ENCODE measurements at regions not wholly inside any gene's neighbourhood (a gene's known extent, or its start where the extent isn't known, plus 50 kb on each side); places are given as distances from the start of the nearest gene placed in this dataset.

DNA sequence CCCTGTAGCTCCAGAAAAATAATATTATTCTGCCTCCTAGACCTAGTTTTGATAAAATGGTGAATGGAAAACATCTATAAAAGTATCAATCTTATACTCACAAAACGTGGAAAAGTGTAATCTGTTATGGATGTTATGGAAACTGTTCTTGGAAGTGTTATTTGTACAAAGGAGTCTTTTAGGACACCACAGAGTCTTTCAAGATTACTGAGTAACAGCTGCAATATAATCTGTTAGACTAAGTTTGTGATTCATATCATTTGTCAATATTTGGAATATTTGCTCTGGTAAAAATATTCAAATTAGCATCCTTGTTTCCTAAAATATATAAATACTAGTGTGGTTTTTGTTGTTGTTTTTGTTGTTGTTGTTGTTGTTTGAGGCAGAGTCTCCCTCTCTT is 87.9 kb downstream of the RAD51AP2 start:
- no peaks in the 10 kb centered on the region for H3K27me3 ChIP-seq (ENCODE audit: insufficient read depth, insufficient read length)
- TF ChIP-seq YY1 (IDR thresholded peaks at IDR 0.05; ENCODE audit: insufficient read depth, insufficient read length) (no peak), SUZ12 (IDR thresholded peaks at IDR 0.05; ENCODE audit: extremely low read depth, insufficient read depth, insufficient read length) (no peak), ZNF274 (IDR thresholded peaks at IDR 0.05; ENCODE audit: low read depth, low read length) (no peak)
- H3K9ac ChIP-seq (ENCODE audit: insufficient read length, low read depth), result no peak overlapping the region
- DNase-seq (ENCODE audit: low read depth, low spot score), result no peak
- no peak overlapping the region for H3K4me3 ChIP-seq (ENCODE audit: insufficient read length, low read depth)
- no peaks in the 10 kb centered on the region for H3K9me3 ChIP-seq (ENCODE audit: insufficient read depth, low read length)
- no peaks in the 10 kb centered on the region for H3K4me1 ChIP-seq (ENCODE audit: insufficient read depth, insufficient read length)
- H3K36me3 ChIP-seq (ENCODE audit: insufficient read depth, insufficient read length, low read length), result no peaks in the 10 kb centered on the region

DNA sequence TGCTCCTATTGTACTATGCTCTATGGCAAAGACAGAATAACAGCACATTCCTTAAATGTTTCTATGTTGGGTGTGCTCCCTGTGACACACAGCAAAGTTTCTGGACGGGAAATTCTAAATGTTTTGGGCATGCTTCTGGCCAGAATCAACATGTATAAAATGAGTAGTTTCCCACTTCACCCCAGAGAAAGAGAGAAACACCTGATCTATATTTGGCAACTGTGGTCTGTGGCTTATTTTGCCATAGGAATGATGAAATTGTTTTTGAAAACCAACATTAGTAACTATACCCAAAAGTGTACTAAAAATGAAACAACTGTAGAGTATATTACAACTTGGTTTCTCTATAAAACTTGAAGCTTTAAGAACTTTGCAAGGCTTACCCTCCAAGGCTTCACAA is 89.1 kb downstream of the RAD51AP2 start:
- Histone ChIP-seq H3K4me1 (ENCODE audit: insufficient read depth, insufficient read length) (no peaks in the 10 kb centered on the region), H3K36me3 (ENCODE audit: insufficient read depth, insufficient read length, low read length) (no peaks in the 10 kb centered on the region), H3K27me3 (ENCODE audit: insufficient read depth, insufficient read length) (no peaks in the 10 kb centered on the region), H3K4me3 (ENCODE audit: insufficient read length, low read depth) (no peak overlapping the region), H3K9me3 (ENCODE audit: insufficient read depth, low read length) (no peaks in the 10 kb centered on the region), H3K9ac (ENCODE audit: insufficient read length, low read depth) (no peak overlapping the region)
- no peak for DNase-seq (ENCODE audit: low read depth, low spot score)
- TF ChIP-seq YY1 (IDR thresholded peaks at IDR 0.05; ENCODE audit: insufficient read depth, insufficient read length) (no peak), ZNF274 (IDR thresholded peaks at IDR 0.05; ENCODE audit: low read depth, low read length) (no peak), SUZ12 (IDR thresholded peaks at IDR 0.05; ENCODE audit: extremely low read depth, insufficient read depth, insufficient read length) (no peak)

DNA sequence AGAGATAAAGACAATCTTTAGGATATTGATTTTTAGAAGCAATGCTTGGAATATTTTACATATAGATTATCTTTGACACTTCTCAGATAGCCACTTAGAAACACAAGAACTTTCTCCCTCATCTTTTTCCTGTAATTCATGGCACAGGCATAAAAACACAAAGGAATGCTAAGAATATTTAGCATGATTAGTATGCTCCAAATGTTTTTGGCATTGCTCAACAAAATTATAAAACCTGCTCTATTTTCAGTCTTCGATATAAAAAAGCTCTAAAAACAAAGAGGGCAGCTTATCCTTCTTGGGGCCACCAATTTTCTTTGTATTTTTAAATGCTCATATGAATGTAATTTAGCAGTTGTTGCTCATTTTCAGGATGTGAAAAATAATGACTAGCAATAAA is 90.8 kb downstream of the RAD51AP2 start:
- Histone ChIP-seq H3K27me3 (ENCODE audit: insufficient read depth, insufficient read length) (no peaks in the 10 kb centered on the region), H3K4me1 (ENCODE audit: insufficient read depth, insufficient read length) (no peaks in the 10 kb centered on the region), H3K9ac (ENCODE audit: insufficient read length, low read depth) (no peak overlapping the region), H3K9me3 (ENCODE audit: insufficient read depth, low read length) (no peaks in the 10 kb centered on the region), H3K4me3 (ENCODE audit: insufficient read length, low read depth) (no peak overlapping the region), H3K36me3 (ENCODE audit: insufficient read depth, insufficient read length, low read length) (no peaks in the 10 kb centered on the region)
- no peak for DNase-seq (ENCODE audit: low read depth, low spot score)
- TF ChIP-seq ZNF274 (IDR thresholded peaks at IDR 0.05; ENCODE audit: low read depth, low read length) (no peak), YY1 (IDR thresholded peaks at IDR 0.05; ENCODE audit: insufficient read depth, insufficient read length) (no peak), SUZ12 (IDR thresholded peaks at IDR 0.05; ENCODE audit: extremely low read depth, insufficient read depth, insufficient read length) (no peak)

DNA sequence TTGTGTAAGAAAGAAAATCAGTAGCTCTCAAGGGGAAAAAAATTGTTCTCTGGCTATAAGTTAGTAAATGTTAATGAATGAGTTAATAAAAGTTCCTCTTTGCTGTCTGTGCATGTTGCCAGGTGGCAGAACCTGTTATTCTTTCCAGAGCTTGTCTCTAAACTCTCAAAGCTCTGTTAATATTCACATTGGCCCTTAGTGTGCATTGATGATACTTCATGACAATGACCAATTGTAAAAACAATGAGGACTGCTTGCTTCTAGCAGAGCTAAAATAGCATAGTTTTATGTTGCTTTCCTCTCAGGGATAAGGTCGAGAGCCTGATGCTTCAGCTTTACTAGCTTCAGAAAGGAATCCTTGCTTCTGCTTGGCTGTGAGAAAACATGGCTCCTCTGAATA is 91.5 kb downstream of the RAD51AP2 start:
- Histone ChIP-seq H3K9ac (ENCODE audit: insufficient read length, low read depth) (no peak overlapping the region), H3K27me3 (ENCODE audit: insufficient read depth, insufficient read length) (no peaks in the 10 kb centered on the region)

DNA sequence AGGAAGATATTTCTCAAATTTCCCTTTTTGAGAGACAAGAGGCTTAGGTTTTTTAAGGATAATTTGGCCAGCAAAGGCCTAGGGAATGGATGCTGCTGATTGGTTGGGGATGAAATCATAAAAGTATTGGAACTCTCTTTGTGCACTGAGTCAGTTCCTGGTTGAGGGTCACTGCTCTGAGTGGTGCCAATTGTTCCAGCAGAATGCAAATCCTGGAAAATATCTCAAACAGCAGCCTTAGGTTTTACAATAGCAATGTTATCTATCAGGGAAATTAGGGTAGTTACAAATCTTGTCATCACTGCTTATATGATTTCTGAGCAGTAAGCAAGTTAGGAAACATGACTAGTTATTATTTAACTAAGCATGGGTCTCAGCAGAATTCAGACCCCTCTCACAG is 96.2 kb downstream of the RAD51AP2 start:
- DNase-seq (ENCODE audit: low read depth, low spot score), result no peak
- H3K36me3 ChIP-seq (ENCODE audit: insufficient read depth, insufficient read length, low read length), result no peaks in the 10 kb centered on the region
- H3K9me3 ChIP-seq (ENCODE audit: insufficient read depth, low read length), result no peaks in the 10 kb centered on the region
- no peaks in the 10 kb centered on the region for H3K4me1 ChIP-seq (ENCODE audit: insufficient read depth, insufficient read length)
- H3K4me3 ChIP-seq (ENCODE audit: insufficient read length, low read depth), result no peak overlapping the region
- TF ChIP-seq YY1 (IDR thresholded peaks at IDR 0.05; ENCODE audit: insufficient read depth, insufficient read length) (no peak), ZNF274 (IDR thresholded peaks at IDR 0.05; ENCODE audit: low read depth, low read length) (no peak), SUZ12 (IDR thresholded peaks at IDR 0.05; ENCODE audit: extremely low read depth, insufficient read depth, insufficient read length) (no peak)
- no peaks in the 10 kb centered on the region for H3K27me3 ChIP-seq (ENCODE audit: insufficient read depth, insufficient read length)
- no peak overlapping the region for H3K9ac ChIP-seq (ENCODE audit: insufficient read length, low read depth)

More for the DNA sequence above, 91.5 kb downstream of the RAD51AP2 start:
- H3K36me3 ChIP-seq (ENCODE audit: insufficient read depth, insufficient read length, low read length), result no peaks in the 10 kb centered on the region
- H3K4me3 ChIP-seq (ENCODE audit: insufficient read length, low read depth), result no peak overlapping the region
- TF ChIP-seq ZNF274 (IDR thresholded peaks at IDR 0.05; ENCODE audit: low read depth, low read length) (no peak), SUZ12 (IDR thresholded peaks at IDR 0.05; ENCODE audit: extremely low read depth, insufficient read depth, insufficient read length) (no peak), YY1 (IDR thresholded peaks at IDR 0.05; ENCODE audit: insufficient read depth, insufficient read length) (no peak)
- no peaks in the 10 kb centered on the region for H3K9me3 ChIP-seq (ENCODE audit: insufficient read depth, low read length)
- DNase-seq (ENCODE audit: low read depth, low spot score), result no peak
- no peaks in the 10 kb centered on the region for H3K4me1 ChIP-seq (ENCODE audit: insufficient read depth, insufficient read length)

DNA sequence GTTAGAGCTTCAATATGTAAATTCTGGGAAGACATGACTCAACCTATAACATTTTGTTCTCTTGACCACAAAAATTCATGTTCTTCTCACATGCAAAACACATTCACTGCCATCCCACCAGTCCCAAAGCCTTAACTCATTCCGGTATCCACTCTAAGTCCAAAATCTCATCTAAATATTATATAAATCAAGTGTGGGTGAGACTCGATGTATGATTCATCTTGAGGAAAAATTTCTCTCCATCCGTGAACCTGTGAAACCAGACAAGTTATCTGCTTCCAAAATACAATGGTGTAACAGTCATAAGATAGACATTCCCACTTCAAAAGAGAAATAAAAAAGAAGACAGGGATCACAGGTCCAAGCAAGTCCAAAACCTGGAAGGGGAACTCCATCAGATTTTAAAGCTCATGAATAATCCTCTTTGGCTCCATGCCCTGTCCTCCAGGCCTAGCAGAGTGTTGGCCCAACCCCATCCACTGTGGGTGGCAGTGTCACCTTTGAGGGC is 101.3 kb downstream of the RAD51AP2 start:
- no peak for TF ChIP-seq SUZ12 (IDR thresholded peaks at IDR 0.05; ENCODE audit: extremely low read depth, insufficient read depth, insufficient read length)
- no peak for TF ChIP-seq YY1 (IDR thresholded peaks at IDR 0.05; ENCODE audit: insufficient read depth, insufficient read length)
- no peak for TF ChIP-seq ZNF274 (IDR thresholded peaks at IDR 0.05; ENCODE audit: low read depth, low read length)
- Histone ChIP-seq H3K9me3 (ENCODE audit: insufficient read depth, low read length) (no peaks in the 10 kb centered on the region; the same call in 1 of the 2 replicates), H3K27me3 (ENCODE audit: insufficient read depth, insufficient read length) (no peaks in the 10 kb centered on the region), H3K9ac (ENCODE audit: insufficient read length, low read depth) (no peak overlapping the region), H3K36me3 (ENCODE audit: insufficient read depth, insufficient read length, low read length) (no peaks in the 10 kb centered on the region), H3K4me3 (ENCODE audit: insufficient read length, low read depth) (no peak overlapping the region), H3K4me1 (ENCODE audit: insufficient read depth, insufficient read length) (no peaks in the 10 kb centered on the region)
- no peak for DNase-seq (ENCODE audit: low read depth, low spot score)

DNA sequence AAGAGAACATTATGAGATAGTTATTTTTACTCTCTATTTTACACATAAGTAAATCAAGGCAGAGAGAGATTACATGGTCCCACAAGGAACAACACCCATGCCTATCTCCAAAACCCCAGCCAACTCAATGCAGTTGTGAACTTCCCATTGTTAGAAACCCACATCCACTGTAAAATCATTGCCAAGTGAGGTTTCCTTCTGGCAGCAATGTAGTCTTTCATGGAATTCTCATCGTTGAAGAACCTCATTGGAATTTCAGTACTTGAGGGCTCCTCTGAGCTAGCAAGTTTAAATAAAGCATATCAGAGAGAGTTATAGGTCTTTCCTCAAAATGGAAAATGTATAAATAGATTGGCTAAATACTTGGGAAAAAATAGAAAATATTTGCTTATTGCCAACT is 105.2 kb downstream of the RAD51AP2 start:
- no peaks in the 10 kb centered on the region for H3K4me1 ChIP-seq (ENCODE audit: insufficient read depth, insufficient read length)
- no peak for TF ChIP-seq YY1 (IDR thresholded peaks at IDR 0.05; ENCODE audit: insufficient read depth, insufficient read length)
- no peak for TF ChIP-seq ZNF274 (IDR thresholded peaks at IDR 0.05; ENCODE audit: low read depth, low read length)
- no peak for TF ChIP-seq SUZ12 (IDR thresholded peaks at IDR 0.05; ENCODE audit: extremely low read depth, insufficient read depth, insufficient read length)
- no peak overlapping the region for H3K4me3 ChIP-seq (ENCODE audit: insufficient read length, low read depth)
- DNase-seq (ENCODE audit: low read depth, low spot score), result no peak
- no peaks in the 10 kb centered on the region; the same call in 1 of the 2 replicates for H3K9me3 ChIP-seq (ENCODE audit: insufficient read depth, low read length)
- H3K9ac ChIP-seq (ENCODE audit: insufficient read length, low read depth), result no peak overlapping the region
- no peaks in the 10 kb centered on the region for H3K36me3 ChIP-seq (ENCODE audit: insufficient read depth, insufficient read length, low read length)
- H3K27me3 ChIP-seq (ENCODE audit: insufficient read depth, insufficient read length), result no peaks in the 10 kb centered on the region

All from NT2/D1 (cell line).